Neural cell (in vitro differentiated cells): ENCODE measurements at regions not wholly inside any gene's neighbourhood (a gene's known extent, or its start where the extent isn't known, plus 50 kb on each side); places are given as distances from the start of the nearest gene placed in this dataset.

Source experiments
- EP300 ChIP-seq: fragments of 450-650 bp; conservative IDR thresholded peaks from 2 replicates; pipeline ENCODE4 v1.6.1; 2014; ENCODE audit warnings: antibody characterized with exemption, mild to moderate bottlenecking, moderate library complexity; ENCODE audit not compliant: poor library complexity, severe bottlenecking
- EZH2 ChIP-seq: fragments of 200-600, 300-800 bp; shearing (Covaris generic), sonication (generic); IDR thresholded peaks from 2 replicates; pipeline ENCODE4 v1.6.1; 2014; ENCODE audit warnings: antibody characterized with exemption, low read length, borderline replicate concordance, mild to moderate bottlenecking; ENCODE audit not compliant: insufficient read depth, poor library complexity, severe bottlenecking
- TAF1 ChIP-seq: IDR thresholded peaks from 2 replicates; pipeline ENCODE4 v1.6.1; 2012; ENCODE audit warnings: low read depth
- TF ChIP-seq, protein P1 (sequence below): fragments of 450-650 bp; IDR thresholded peaks from 2 replicates; pipeline ENCODE4 v1.5.1; 2014; ENCODE audit warnings: antibody characterized with exemption, mild to moderate bottlenecking, moderate library complexity; ENCODE audit not compliant: poor library complexity, severe bottlenecking

DNA sequence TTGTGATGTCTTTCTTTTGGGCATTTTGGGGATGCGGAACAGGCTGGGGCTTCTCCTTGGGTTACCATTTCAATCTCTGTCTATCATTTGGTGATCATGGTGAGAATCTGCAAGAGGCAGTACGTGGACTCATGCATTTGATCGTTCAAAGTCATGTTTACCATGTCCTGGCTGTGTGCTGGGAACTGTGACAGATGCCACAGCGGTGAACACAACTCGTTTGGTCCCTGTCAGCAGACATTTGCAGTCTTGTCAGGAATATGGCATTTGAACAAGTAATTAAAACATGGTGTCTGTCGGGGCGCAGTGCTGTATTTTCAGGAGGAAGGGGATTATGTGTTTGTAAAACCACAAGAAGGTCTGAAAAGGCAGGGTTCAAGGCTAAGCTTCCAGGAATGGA, 103.3 kb upstream of the IGSF21 start:
- TF ChIP-seq, protein P1, sequence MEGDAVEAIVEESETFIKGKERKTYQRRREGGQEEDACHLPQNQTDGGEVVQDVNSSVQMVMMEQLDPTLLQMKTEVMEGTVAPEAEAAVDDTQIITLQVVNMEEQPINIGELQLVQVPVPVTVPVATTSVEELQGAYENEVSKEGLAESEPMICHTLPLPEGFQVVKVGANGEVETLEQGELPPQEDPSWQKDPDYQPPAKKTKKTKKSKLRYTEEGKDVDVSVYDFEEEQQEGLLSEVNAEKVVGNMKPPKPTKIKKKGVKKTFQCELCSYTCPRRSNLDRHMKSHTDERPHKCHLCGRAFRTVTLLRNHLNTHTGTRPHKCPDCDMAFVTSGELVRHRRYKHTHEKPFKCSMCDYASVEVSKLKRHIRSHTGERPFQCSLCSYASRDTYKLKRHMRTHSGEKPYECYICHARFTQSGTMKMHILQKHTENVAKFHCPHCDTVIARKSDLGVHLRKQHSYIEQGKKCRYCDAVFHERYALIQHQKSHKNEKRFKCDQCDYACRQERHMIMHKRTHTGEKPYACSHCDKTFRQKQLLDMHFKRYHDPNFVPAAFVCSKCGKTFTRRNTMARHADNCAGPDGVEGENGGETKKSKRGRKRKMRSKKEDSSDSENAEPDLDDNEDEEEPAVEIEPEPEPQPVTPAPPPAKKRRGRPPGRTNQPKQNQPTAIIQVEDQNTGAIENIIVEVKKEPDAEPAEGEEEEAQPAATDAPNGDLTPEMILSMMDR: no peak
- TF ChIP-seq TAF1: no peak
- no peak for TF ChIP-seq EZH2
- no peak for TF ChIP-seq EP300
